Stomach (tissue), 4 donors: ENCODE measurements at regions not wholly inside any gene's neighbourhood (a gene's known extent, or its start where the extent isn't known, plus 50 kb on each side); places are given as distances from the start of the nearest gene placed in this dataset.

Source experiments
- CTCF ChIP-seq, 7 experiments: fragments of 450-650 bp in 4 of 7; fragments of 200-600 bp in 3 of 7; sonication (generic) in 3 of 7; IDR thresholded peaks; one replicate each; pipeline ENCODE4 v1.5.1; 2016 to 2019; ENCODE audit warnings: antibody characterized with exemption in 7 of 7, control low read depth in 2 of 7, mild to moderate bottlenecking in 1 of 7
- POLR2A ChIP-seq, 4 donors: fragments of 450-650 bp; IDR thresholded peaks; one replicate each; pipeline ENCODE4 v1.6.1; 2016; ENCODE audit warnings: antibody characterized with exemption in 4 of 4, control low read depth in 2 of 4, mild to moderate bottlenecking in 1 of 4, moderate library complexity in 1 of 4
- POLR2AphosphoS5 ChIP-seq, 3 donors: sonication (generic); formaldehyde crosslinking; IDR thresholded peaks; one replicate each; pipeline ENCODE4 v1.6.1; 2016; ENCODE audit warnings: antibody characterized with exemption in 3 of 3

DNA sequence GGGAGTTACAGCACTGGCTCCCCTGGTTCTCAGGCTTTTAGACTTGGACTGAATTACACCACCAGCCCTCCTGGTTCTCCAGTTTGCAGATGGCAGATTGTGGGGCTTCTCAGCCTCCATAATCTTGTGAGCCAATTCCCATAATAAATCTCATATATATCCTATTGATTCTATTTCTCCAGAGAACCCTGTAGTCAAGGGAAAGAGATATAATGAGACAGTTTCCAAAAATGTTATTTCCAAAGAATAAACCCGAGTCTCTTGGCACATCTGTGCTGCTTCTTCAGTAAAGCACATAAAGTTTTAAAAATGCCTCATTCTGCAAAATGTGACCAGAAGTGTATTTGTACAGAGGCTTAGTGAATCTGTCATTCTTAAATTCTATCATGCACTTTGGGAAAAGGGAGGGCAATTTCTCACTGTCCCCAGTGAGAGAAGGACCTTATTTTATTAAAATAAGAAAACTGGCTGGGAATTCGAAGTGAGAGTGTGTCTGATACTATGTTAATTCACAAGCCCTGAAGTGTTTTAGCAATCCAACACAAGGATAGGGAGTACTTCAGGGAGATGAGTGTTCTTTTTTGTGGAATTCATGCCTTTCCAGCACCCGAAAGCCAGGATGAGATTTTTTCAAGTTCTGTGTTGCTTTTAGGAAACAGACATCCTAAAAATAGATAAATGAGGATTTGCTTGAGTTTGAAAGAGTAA is 282.4 kb upstream of the CHAC2 start:
- TF ChIP-seq POLR2AphosphoS5 (IDR thresholded peaks at IDR 0.05) (no peak), CTCF (IDR thresholded peaks at IDR 0.05) (no peak), POLR2A (IDR thresholded peaks at IDR 0.05) (no peak)
